DMS153 (cell line): ENCODE measurements at regions not wholly inside any gene's neighbourhood (a gene's known extent, or its start where the extent isn't known, plus 50 kb on each side); places are given as distances from the start of the nearest gene placed in this dataset.

ENCODE experiments used
- DNase-seq: peaks from one replicate; lab custom pipeline; 2025; lab: John Stamatoyannopoulos, UW

DNA sequence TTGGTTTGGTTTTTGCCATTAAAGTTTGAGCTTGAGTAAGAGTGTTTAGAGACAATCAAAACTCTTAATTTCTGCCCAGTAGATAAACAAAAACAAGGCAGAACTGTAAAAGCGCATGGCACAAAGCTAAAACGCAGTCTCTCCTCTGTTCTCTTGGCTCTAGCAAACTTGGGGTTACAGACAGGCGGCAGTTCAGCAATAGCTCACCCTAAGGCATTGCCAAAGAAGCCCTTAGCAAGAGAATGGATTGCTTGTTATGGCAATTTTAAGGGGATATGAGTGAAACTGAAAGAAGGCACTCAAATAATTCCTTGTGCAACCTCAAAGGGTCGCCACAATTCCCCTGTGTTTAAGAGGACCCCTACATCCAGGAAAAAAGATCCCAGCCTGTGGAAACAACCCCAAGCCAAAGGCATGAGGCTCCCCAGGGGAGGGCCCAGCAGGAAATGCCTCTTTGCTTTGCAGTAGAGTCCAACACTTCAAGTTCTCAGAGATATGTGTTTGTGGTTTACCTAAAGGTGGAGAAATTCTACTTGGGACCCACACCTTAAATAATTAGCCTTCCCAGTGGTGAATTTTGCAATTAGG, 317.0 kb upstream of the MPDZ start:
- DNase-seq, result no peak

DNA sequence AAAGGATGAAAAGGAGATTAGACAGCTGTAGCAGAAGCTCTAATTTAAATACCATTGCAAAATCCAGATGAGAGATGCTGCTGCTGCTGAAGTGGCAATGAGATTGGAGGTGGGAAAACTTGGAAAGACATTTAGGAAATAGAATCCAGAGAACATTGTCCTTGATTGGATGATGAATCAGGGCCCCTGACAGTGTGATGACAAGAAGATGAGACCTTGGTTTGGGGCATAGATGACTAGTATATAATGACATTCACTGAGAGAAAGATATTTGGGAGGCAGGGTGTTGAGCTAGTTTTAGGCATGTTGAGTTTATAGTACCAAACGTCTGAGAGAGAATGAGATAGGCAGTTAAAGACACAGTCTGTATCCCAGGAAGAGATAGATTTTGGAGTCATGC, 311.5 kb upstream of the MPDZ start:
- DNase-seq, result no peak

DNA sequence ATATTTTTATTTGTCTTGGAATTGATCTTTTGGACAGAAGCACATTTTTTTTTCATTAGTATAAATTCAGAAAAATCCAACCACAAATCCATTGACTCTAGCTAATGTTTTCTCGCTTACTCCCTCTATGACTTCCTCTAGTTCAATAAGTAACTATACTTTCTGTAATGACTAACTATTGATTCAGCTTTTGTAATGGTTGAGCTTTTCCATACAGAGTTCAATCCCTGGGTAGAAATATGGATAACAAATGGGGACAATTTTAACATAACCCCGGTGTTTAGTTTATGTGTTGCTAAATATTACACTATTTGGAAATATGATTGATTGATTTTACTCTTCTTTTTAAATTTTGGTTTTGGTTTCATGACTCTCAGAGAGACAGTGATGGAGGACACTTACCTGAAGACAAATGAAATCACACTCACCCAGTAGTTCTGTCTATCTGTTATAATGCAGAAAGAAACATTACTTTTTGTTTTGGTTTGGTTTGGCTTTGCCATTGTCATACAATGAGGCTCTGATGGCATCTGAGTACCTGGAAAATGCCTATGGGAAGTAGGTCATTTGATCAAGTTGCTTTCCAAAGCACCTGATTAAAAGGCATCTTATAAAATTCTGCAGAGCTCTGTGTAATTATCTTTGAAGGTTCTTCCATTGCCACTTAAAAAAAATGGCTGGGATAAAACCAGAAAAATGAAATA, 309.7 kb upstream of the MPDZ start:
- DNase-seq, result no peak

DNA sequence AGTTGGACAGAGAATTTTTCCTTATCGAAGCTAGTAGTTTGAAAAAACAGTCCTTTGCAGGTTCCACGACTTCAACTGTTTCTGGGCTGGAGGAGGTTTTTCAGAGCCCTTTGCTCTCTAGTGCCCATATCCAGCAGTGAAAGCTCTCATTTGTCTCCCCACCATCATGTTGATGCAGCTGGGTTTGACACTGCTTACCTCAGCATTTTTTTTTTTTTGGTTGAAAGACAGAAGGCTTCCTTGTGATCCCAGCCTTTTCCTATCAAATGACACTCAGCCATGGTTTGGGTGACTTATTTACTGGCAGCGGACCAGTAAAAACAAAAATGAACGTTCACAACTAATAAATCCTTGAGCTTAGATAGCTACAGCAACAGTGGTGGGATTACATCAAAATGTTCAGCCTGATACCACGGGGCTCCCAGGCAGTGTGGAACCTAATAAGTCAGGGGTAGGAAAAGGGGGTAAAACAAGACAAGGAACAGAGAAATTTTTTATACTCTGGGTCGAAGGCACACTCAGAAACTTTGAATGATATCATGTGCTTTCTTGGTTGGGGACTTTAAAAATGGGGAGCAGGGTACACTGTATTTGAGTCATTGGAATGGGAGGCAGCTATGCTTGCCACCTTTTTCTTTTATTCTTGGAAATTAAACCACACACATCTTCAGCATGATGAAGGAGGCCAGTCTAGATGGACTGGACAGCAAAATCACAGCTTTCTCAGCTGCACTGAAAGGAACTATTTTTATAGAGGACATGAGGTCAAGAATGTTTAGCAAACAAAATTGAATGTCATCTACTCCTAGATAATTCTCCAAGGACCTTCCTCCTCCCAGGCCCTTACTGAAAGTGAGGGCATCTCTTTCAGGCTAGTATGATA, 308.9 kb upstream of the MPDZ start:
- no peak for DNase-seq

DNA sequence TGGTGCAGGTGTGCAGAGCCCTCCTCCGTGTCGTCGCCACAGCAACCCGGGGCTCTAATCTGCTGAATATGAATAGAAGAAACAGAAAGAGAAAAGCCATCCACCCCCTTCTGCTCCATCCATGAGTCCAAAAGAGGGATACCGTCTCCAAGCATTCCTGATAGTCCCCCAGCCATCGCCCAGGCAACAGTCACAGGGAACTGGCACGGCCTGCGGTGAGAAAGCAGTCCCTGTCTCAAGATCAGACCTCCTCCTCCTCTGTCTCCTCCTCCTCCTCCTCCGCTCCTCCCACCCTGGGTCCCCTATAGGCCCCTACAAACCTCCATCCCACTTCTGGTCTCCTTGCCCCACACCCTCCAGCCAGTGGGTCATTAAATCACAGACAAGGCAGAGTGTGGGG, 308.1 kb upstream of the MPDZ start:
- no peak for DNase-seq

DNA sequence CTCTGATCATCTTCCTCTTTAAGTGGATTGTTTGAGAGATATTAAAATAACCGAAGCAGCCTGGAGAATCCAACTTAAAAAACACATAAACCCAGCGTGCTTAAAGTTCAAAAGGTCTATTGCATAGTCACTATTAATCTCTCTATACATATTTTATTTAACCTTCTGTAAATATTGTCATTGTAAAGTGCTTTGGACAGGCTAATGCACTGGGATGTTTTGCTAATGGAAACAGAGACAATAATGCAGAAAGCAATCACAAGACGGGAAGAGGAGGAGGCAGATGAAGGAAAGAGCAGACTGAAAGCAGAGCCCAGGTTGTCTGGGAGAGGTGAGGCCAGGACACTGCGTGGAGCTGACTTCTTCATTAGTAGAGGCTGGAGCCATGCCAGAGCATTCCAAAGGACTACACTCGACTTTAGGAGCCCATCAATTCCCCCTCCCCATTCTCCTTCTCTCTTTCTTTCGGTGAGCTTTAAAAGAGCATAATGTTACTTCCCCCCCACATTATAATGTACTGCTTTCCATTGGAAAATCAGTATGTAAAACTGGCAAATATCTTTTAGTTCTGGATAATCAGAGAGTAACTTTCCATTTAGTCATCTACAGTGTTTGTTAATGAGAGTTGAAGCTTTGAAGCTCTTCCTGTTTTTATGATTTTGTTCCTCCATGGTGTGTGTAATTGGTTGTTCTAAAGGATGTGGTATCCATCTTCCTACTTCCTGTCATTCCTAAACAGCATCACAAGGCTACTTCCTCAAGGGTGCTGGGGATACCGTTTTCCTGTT, 307.3 kb upstream of the MPDZ start:
- DNase-seq, result peak; percentile 18

DNA sequence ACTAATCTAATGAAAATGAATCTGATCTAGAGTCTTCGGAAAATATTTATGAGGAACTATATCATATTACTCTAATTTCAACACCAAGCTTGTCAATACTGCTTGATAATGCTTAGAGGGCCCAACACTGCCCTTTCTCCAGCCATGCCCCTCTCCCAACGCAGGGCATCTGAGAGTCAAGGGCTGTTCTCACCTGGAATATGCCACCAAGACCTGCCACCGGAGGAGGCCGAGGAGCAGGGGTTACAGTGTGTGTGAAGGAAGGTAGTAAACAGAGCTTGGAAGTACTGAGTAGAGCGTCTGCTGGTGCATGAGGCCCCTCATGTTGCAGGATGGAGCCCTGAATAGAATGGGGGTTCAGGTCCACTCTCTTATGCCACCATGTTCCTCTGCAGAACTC, 301.3 kb upstream of the MPDZ start:
- no peak for DNase-seq

DNA sequence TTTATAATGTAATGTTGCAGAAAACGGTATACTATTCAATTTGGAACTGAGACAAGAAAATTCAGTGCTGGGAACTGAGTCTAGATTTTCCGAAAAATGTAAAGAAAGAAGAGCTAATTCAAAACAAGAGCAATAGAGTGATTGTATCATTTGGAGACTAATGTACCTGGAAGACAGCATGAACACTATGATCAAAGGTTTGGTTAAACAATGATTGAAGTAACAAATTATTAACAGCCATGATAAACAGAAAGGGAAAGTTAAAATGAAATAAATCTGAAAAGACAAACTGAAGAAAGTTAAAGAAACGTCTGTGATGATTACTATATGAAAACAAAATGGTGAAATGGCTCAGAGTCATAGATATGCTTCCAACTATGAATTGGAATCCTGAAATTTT, 300.6 kb upstream of the MPDZ start:
- no peak for DNase-seq

DNA sequence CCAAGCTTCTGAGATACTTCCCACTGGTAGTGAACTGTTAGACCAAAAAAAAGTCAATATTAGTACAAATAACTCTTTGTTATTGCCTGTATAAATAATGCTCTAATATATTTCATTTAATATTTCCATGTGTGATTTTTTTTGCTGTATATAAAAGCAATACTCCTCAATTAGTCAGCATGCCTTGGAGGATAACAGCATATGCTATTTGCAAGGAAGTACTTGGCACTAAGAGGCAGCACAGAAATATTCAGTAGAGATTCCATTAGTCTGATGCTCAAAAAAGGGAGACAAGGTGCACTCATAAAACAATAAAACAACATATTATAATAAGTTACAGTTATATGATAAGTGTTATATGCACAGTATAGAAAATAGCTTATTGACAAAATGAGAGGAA, 296.6 kb upstream of the MPDZ start:
- DNase-seq, result no peak

DNA sequence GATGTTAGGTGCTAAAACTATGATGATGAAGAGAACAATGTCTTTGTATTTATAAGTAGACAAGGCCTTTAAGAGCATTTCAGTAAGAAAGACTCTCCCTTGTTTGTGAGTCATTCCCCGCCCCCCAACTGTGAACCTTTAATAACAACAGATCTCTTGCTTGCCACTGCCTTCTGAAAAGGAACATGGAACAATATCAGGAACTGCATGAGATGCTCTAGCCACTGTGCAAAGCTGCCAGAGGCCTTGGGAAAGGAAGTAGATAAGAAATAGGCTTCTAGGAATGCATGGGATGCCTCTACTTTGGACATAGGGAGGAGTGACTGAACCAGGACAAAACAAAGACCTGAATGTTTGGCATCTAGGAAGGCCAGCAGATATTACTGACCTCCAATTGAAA, 296.1 kb upstream of the MPDZ start:
- DNase-seq, result no peak

DNA sequence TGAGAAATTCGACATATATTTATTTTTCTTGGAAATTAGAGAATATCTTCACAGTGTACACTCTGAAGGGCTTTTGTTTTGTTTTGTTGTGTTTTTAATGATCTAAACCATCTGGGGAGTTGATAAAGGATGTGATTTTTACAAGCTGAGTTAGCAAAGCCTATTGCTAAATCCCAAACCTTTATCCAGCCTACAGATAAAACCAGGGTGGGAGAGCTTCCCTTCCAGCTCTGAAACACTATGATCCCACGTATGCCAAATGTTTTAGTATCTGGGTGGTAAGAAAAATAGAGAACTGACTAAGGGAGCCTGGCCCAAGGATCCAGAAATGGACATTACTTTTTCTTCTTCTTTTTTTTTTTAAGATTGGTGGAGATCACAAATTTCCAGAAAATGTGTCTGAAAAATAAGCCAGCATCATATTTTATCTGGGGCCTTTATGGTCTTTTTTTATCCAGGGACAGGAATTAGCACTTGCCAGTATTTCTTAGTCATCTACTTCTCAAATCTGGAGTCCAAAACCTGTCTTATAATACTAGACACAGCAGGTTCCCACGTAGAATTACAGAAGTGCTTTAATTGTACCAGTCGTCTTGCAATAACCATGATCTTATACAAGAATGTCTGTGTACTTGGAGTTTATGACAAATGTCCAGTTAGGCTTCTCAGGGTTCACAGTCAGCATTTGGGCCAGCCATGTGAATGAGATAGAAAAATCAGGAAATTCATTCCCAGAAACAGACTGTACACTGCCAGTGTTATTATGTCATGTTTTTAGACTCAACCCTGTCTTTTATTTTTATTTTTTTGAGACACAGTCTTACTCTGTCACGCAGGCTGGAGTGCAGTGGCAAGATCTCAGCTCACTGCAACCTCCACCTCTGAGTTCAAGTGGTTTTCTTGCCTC, 290.8 kb upstream of the MPDZ start:
- no peak for DNase-seq

DNA sequence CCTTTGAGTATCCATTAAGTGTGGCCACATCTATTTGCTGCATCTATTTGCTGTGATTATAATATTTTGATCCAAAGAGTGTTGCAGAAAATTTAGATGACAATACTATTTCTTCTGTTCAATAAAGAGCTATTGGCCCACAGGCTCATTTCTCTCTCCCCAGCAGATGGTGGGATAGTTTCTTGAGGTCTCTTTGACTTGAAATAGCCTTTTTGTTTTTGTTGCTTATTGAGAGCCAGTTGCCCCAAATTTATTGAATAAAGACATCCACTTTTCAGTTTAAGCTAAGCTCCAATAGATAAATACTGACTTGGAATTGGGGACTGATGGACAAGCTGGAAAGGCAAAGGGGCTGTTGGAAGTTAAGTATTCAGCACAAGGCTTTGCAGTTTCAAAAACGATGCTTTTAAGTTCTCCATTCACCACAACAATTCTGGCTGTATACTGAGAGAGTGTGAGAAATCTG, 290.1 kb upstream of the MPDZ start:
- DNase-seq, result no peak

DNA sequence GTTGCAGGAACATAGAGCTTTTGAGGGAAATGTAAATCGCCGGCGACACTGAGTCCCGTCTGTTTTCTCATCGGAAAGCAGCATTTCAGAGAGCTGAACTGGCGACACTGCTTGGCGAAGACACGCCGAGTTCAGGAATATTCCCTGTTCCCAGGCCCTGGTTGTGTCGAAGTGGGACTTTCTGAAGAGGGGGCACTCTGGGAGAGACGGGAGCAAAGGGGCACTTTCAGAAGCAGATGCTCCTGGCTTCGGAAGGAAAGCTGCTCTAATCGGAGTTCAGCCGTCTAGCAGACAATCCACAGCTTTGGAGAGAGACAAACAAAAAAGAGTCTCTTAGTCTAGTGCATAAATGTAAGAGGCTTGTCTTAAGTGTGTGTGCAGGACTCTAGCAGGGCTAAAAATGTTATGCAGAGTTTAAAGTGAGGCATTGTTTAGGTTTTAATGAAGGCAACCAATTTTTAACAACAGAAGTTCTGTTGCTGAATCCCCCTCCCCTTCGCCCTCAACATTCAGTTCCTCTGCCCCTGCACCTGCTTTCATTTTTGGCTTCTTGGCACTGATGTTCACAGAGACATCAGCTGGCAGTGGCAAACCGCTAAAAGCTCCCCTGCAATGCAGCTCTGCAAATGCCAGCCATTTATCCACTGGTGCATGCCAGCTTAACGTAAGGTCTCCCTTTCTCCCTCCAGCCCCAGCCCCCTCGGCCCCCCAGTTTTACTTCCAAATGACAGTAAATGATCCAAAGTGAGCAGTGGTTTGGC, 289.5 kb upstream of the MPDZ start:
- DNase-seq, result peak; percentile 57

DNA sequence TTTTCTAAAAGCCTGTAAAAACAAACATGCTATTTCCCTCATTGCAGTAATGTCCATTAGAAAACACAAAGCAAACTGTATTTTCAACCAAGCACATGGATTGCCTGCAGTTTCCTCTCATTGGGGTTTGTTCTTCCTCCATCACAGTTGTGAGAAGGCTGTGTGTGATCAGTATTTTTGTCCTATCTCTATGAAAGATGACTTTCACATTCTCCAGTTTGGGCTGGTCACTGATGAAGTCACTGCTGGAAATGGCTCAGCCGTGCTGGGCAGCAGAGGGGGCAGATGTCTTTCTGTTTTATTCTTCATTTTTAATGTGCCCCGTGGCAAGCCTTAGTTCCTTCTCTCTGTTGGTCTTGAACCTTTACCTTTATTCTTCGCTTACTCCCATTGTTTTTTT, 288.9 kb upstream of the MPDZ start:
- DNase-seq, result peak; percentile 38

DNA sequence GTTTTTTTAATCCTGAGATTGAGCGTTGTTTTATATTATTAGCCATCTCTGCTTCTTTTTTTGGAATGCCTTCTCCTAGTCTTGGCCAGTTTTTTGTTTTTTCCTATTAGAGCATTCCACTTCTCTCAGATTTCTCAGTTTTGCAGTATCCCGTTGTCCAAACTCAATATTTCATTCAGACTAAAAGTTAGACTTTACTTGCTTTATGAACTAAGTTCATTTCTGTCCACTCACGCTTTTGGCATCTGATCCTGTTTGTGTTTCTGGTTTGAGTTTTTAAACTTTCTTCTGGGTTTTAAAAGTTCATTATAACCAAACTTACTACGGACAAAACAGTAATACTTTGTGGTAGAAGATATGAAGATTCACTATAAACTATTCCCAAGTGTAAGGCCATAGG, 288.3 kb upstream of the MPDZ start:
- DNase-seq, result no peak

DNA sequence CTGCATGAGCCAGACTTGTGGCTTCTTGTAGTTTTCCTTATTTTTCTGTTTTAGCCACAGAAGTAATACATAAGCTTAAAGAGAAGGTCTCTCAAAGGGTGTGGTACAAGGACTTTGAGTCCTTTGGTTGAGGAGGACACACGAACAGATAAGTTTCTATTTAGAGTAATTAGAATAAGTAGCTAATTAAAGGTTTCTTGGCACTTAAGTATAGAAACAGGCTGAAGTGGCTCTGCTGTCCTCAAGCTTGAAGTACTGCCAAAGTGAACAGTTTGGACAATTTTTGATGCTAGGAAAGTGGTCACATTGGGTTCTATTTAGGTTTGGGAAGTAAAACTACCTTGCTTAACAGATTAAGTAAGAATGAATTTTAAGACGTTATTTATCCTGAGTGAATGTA, 278.3 kb upstream of the MPDZ start:
- DNase-seq, result no peak

DNA sequence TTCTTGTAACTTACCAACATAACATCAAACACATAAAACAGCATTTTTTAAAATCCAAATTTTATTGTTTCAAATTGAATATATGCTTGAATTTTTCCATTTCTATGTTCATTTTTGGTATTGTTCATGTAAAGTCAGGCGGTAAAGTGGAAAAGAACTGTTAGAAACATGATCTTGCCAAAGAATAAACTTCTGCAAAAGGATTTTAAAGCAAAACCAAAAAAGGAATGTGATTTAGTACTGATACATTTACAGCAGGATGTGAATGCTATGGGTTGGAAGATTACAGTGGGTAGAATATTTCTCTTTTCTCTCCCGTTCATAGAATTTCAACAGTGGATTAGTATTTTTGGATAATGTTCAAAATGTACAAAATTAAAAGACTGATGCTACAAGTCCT, 277.2 kb upstream of the MPDZ start:
- no peak for DNase-seq

DNA sequence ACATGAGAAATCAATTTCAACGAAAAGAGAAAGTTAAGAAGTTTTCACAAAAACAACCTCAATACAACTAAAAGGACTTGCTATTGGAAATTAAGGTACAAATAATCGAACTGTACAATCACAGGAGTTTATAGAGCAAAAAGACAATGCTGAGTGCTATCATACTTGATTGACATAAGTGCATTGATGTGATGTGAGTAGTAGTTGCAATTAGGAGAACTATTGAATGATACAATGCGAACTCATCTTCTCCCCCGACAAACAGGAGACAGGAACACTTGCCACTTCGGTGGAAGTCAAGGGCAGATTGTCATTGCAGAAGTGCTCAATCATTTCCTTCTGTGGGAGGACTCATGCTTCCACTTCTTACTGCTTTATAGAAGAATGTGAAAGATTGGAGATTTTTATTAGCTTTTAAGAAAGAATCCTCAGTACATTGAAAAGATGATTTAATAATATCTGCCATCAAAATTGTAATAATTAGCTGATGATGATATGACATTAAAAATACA, 276.6 kb upstream of the MPDZ start:
- DNase-seq, result no peak

DNA sequence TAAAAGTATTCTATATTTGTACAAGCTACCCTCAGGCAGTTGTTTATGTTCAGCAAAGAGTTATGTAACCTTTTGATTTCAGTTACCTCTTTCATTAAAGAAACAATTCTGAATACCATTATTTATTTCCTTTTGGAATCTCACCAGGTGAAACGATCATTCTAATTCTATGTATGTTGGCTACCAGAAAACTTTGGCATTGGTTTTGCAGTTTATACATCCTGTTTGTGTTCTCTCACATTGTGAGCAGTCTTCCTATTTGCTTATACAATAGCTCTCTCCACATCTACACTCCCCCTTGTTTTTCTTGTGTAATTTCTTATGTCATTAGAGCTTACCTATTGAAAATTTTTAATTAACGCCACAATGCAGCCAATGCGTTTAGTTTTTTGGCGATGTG, 276.0 kb upstream of the MPDZ start:
- peak; percentile 52 for DNase-seq

DNA sequence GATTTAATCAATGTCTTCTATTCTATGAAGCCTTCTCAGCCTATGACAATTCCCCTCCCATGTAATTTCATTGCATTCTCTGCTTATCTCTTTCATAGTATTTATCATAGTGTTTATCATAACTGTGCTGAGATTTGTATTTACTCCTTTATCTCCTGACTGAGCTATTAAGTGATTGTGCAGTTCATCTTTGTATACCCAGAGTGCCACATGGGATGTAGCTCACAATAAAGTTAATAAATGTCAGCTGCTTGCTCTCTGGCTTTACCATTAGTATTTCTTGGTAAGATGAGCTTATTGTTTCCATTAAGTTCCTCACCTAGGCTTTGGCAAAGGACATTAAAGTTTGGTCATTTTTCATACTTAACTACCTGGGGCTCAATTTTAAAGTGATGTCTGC, 275.1 kb upstream of the MPDZ start:
- no peak for DNase-seq
